Tibial nerve (tissue), 4 donors: ENCODE measurements at regions not wholly inside any gene's neighbourhood (a gene's known extent, or its start where the extent isn't known, plus 50 kb on each side); places are given as distances from the start of the nearest gene placed in this dataset.

Experiments used
- DNase-seq, 2 donors: peaks; one replicate each; pipeline ENCODE4 v3.0.0-alpha.2; 2019; ENCODE audit warnings: low spot score in 2 of 2
- H3K27ac ChIP-seq, 4 donors: fragments of 200-600 bp; sonication (generic) in 3 of 4; one replicate each; pipeline ENCODE4 v1.5.1; 2017 to 2019; ENCODE audit warnings: mild to moderate bottlenecking in 1 of 4
- H3K27me3 ChIP-seq, 2 donors: fragments of 200-600 bp; sonication (generic) in 1 of 2; one replicate each; pipeline versions ENCODE4 v1.5.1 to v1.6.0; 2017 to 2019
- H3K36me3 ChIP-seq, 3 donors: fragments of 200-600 bp; sonication (generic); one replicate each; pipeline ENCODE4 v1.5.1; 2018 to 2019
- H3K4me1 ChIP-seq, 4 donors: fragments of 200-600 bp; sonication (generic) in 3 of 4; one replicate each; pipeline ENCODE4 v1.5.1; 2017 to 2019
- H3K4me3 ChIP-seq, 4 donors: fragments of 200-600 bp; sonication (generic) in 3 of 4; one replicate each; pipeline ENCODE4 v1.5.1; 2017 to 2019; ENCODE audit warnings: mild to moderate bottlenecking in 1 of 4, moderate library complexity in 1 of 4
- H3K9me3 ChIP-seq, 4 donors: fragments of 200-600 bp; sonication (generic) in 3 of 4; one replicate each; pipeline ENCODE4 v1.5.1; 2017 to 2019
- EP300 ChIP-seq, 2 donors: sonication (generic); formaldehyde crosslinking; IDR thresholded peaks; one replicate each; pipeline ENCODE4 v1.6.1; 2017; ENCODE audit warnings: antibody characterized with exemption in 2 of 2, mild to moderate bottlenecking in 1 of 2
- POLR2A ChIP-seq, 2 donors: fragments of 450-650 bp; IDR thresholded peaks; one replicate each; pipeline ENCODE4 v1.6.1; 2017; ENCODE audit warnings: antibody characterized with exemption in 2 of 2, mild to moderate bottlenecking in 2 of 2, moderate library complexity in 2 of 2
- WGBS, 2 donors: methylation state at CpG; one replicate each; pipeline ENCODE4 v1.1.5; 2018; 5-methylcytosine and 5-hydroxymethylcytosine counted together
- TF ChIP-seq, protein P1 (sequence below), 5 experiments: fragments of 200-600 bp in 3 of 5; fragments of 450-650 bp in 2 of 5; sonication (generic) in 3 of 5; IDR thresholded peaks; one replicate each; pipeline ENCODE4 v1.5.1; 2016 to 2019; ENCODE audit warnings: antibody characterized with exemption in 5 of 5, mild to moderate bottlenecking in 3 of 5, moderate library complexity in 2 of 5

DNA sequence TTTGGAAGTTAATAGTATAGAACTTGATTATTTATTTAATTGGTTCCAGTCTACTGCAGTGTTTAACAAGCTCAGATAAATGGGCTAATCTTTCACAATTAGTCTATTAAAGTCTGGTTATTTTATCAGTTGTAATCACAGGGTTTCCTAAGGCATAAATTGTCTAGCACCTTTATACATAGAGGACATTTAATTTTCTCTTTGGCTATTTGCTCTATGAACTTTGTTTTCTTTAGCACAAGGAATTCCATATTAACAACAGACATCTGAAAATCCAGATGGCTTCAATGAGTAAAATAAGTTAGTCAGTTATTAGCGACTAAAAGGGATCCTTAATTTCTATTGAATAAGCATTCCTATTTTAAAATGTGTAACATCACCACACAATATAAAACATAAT lies 1350.8 kb upstream of the SLC10A2 start:
- no peak for TF ChIP-seq EP300 (IDR thresholded peaks at IDR 0.05)
- no peak for TF ChIP-seq POLR2A (IDR thresholded peaks at IDR 0.05)
- TF ChIP-seq, protein P1, sequence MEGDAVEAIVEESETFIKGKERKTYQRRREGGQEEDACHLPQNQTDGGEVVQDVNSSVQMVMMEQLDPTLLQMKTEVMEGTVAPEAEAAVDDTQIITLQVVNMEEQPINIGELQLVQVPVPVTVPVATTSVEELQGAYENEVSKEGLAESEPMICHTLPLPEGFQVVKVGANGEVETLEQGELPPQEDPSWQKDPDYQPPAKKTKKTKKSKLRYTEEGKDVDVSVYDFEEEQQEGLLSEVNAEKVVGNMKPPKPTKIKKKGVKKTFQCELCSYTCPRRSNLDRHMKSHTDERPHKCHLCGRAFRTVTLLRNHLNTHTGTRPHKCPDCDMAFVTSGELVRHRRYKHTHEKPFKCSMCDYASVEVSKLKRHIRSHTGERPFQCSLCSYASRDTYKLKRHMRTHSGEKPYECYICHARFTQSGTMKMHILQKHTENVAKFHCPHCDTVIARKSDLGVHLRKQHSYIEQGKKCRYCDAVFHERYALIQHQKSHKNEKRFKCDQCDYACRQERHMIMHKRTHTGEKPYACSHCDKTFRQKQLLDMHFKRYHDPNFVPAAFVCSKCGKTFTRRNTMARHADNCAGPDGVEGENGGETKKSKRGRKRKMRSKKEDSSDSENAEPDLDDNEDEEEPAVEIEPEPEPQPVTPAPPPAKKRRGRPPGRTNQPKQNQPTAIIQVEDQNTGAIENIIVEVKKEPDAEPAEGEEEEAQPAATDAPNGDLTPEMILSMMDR (IDR thresholded peaks at IDR 0.05), result no peak
- Histone ChIP-seq H3K27ac (no peak overlapping the region), H3K4me1 (no peaks in the 10 kb centered on the region), H3K4me3 (no peak overlapping the region), H3K36me3 (no peaks in the 10 kb centered on the region), H3K9me3 (no peaks in the 10 kb centered on the region), H3K27me3 (no peaks in the 10 kb centered on the region)
- WGBS, 2 donors, result 69 to 80% methylated on average over 1 of the region's 1 CpG
- DNase-seq, result no peak

DNA sequence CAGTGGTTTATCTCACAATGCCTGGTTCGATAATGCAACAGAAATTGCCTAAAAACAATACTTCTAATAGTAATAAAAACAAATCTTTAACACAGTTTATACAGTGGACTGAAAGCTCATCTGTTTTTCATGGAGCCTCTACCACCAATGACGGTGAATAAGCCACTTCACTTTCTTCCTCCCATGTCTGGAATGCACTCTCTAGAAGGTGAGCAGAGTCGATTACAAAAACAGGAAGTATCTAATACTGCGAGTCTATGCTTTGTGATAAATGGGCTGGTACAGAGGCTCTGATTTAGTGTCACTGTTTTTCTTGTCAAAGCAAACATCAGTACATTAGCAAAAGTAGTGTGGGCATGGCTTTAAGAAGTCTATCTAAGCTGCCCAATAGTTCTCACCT lies 1348.6 kb upstream of the SLC10A2 start:
- 46 to 51% methylated on average over 4 of the region's 4 CpGs for WGBS, 2 donors
- no peaks in the 10 kb centered on the region for H3K9me3 ChIP-seq
- no peak for DNase-seq
- H3K4me3 ChIP-seq, result no peak overlapping the region
- no peak overlapping the region for H3K27ac ChIP-seq
- H3K36me3 ChIP-seq, result no peaks in the 10 kb centered on the region
- no peaks in the 10 kb centered on the region for H3K27me3 ChIP-seq
- H3K4me1 ChIP-seq, result no peaks in the 10 kb centered on the region
- TF ChIP-seq, protein P1 (IDR thresholded peaks at IDR 0.05), result no peak
- no peak for TF ChIP-seq POLR2A (IDR thresholded peaks at IDR 0.05)
- no peak for TF ChIP-seq EP300 (IDR thresholded peaks at IDR 0.05)

DNA sequence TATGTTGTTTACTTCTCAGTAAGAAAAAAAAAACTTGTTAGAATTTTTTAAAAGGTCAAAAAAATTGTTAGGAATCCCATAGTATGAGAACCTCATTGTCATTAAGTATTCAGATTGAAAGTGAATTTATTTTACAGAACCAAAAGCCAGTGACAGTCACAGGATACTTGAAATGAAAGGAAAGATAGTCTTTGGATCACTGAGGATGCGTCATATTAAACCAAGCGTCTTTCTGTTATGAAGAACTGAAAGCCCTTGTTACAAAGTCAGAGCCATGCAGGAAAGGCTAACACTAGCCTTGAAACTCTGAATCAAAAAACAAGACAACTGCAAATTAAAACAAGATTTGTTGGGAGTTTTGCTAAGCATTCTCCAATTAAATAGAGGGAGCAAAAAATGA lies 1348.0 kb upstream of the SLC10A2 start:
- TF ChIP-seq POLR2A (IDR thresholded peaks at IDR 0.05) (no peak), EP300 (IDR thresholded peaks at IDR 0.05) (no peak)
- TF ChIP-seq, protein P1 (IDR thresholded peaks at IDR 0.05), result no peak
- H3K27me3 ChIP-seq, result no peaks in the 10 kb centered on the region
- no peaks in the 10 kb centered on the region for H3K9me3 ChIP-seq
- no peak for DNase-seq
- no peak overlapping the region for H3K27ac ChIP-seq
- no peak overlapping the region for H3K4me3 ChIP-seq
- no peaks in the 10 kb centered on the region for H3K4me1 ChIP-seq
- WGBS, 2 donors, result 51 to 72% methylated on average over 2 of the region's 2 CpGs
- H3K36me3 ChIP-seq, result no peaks in the 10 kb centered on the region

DNA sequence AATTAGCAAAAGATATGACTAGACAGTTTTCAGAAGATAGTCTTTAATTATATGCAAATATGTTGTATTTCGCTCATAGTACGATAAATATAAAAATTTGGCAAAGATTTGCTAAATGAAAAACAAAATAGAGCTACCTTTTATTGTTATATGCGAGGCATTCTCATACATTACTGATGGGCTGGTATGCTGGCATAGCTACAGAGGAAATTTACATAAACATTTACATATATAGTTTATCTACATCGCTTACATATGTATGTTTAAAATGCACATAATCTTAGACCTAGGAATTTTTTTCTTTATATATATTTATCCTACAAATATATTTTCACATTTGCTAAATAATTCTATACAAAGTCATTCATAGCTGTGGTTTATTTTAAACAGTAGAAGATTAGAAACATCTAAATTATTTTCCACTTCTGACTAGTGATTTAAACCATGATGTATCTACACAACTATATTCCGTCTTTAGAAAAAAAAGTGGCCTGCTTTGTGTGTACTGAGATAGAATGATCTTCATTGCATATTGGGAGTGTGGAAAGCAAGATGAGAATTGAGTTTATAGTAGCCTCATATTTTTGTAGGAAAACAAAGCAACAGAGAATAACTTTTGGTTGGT lies 1345.0 kb upstream of the SLC10A2 start:
- H3K27ac ChIP-seq, result no peak overlapping the region
- no peaks in the 10 kb centered on the region for H3K4me1 ChIP-seq
- no peak for DNase-seq
- no peaks in the 10 kb centered on the region for H3K27me3 ChIP-seq
- no peaks in the 10 kb centered on the region for H3K9me3 ChIP-seq
- TF ChIP-seq, protein P1 (IDR thresholded peaks at IDR 0.05), result no peak
- no peak for TF ChIP-seq POLR2A (IDR thresholded peaks at IDR 0.05)
- TF ChIP-seq EP300 (IDR thresholded peaks at IDR 0.05), result no peak
- no peaks in the 10 kb centered on the region for H3K36me3 ChIP-seq
- WGBS, 2 donors, result 94 to 95% methylated on average over 5 of the region's 5 CpGs
- H3K4me3 ChIP-seq, result no peak overlapping the region

DNA sequence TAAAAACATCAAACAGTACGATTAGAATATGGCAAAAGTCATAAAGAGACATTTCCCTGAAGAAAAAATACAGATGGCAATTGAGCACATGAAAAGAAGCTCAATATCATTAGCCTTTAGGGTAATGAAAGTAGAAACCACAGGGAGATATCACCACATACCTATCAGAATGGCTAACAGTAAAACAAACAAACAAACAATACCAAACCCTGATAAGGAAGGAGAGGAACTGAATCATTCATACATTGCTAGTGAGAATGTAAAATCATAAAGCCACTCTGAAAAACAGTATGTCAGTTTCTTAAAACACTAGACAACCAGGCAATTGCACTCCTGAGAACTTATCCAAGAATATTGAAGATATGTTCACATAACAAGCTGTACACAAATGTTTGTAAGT lies 1342.5 kb upstream of the SLC10A2 start:
- H3K27me3 ChIP-seq, result no peaks in the 10 kb centered on the region
- H3K9me3 ChIP-seq, result no peaks in the 10 kb centered on the region
- TF ChIP-seq POLR2A (IDR thresholded peaks at IDR 0.05), result no peak
- no peak for TF ChIP-seq EP300 (IDR thresholded peaks at IDR 0.05)
- TF ChIP-seq, protein P1 (IDR thresholded peaks at IDR 0.05), result no peak
- no peaks in the 10 kb centered on the region for H3K36me3 ChIP-seq
- H3K27ac ChIP-seq, result no peak overlapping the region
- DNase-seq, result no peak
- H3K4me3 ChIP-seq, result no peak overlapping the region
- no peaks in the 10 kb centered on the region for H3K4me1 ChIP-seq
- 55 to 79% methylated on average over 1 of the region's 1 CpG for WGBS, 2 donors
